CD8-positive, alpha-beta memory T cell (primary cell): ENCODE measurements at regions not wholly inside any gene's neighbourhood (a gene's known extent, or its start where the extent isn't known, plus 50 kb on each side); places are given as distances from the start of the nearest gene placed in this dataset.
A peak's percentile ranks its signal among the peaks of the same experiment; 100 is the strongest.
"Not testable (repeated sequence)": the region's sequence is repeated elsewhere in the genome, so short reads cannot be mapped to it uniquely, and the experiment has no call there.

ENCODE experiments used
- CTCF ChIA-PET: fragments of 350-600 bp; sonication (Branson Sonifier 250); formaldehyde crosslinking; loops from one replicate; lab custom pipeline; 2021; ENCODE audit warnings: antibody characterized with exemption; lab: Charles Lee
- POLR2A ChIA-PET: fragments of 350-600 bp; sonication (Branson Sonifier 250); formaldehyde crosslinking; loops from one replicate; lab custom pipeline; 2021; ENCODE audit warnings: antibody characterized with exemption; lab: Charles Lee
- DNase-seq, 5 donors: peaks; one replicate each; pipeline versions ENCODE4 v3.0.0 to v3.0.0-alpha.2; 2020 to 2022; ENCODE audit warnings: mixed read lengths in 1 of 5
- H3K27ac ChIP-seq: one replicate; pipeline ENCODE4 v1.7.0; 2013; ENCODE audit warnings: low read depth, mild to moderate bottlenecking, low read length, moderate library complexity
- H3K27me3 ChIP-seq: 2 replicates; pipeline ENCODE4 v1.7.0; 2013; ENCODE audit warnings: low read length, mild to moderate bottlenecking; ENCODE audit not compliant: insufficient read depth, poor library complexity, severe bottlenecking
- H3K36me3 ChIP-seq: 2 replicates; pipeline ENCODE4 v1.7.0; 2013; ENCODE audit warnings: mild to moderate bottlenecking, low read length, moderate library complexity; ENCODE audit not compliant: insufficient read depth
- H3K4me1 ChIP-seq: 2 replicates; pipeline ENCODE4 v1.7.0; 2013; ENCODE audit warnings: mild to moderate bottlenecking, low read length, moderate library complexity; ENCODE audit not compliant: insufficient read depth
- H3K4me3 ChIP-seq: 2 replicates; pipeline ENCODE4 v1.7.0; 2013; ENCODE audit warnings: mild to moderate bottlenecking, low read length
- H3K9me3 ChIP-seq: 2 replicates; pipeline ENCODE4 v1.7.0; 2013; ENCODE audit warnings: mild to moderate bottlenecking, low read length
- H3K27ac Mint-ChIP-seq, 8 donors: one replicate each; pipeline ENCODE4 v1.8.0; 2020 to 2021; ENCODE audit warnings: mixed read lengths in 8 of 8, mild to moderate bottlenecking in 6 of 8, inconsistent platforms in 3 of 8, moderate library complexity in 3 of 8
- H3K27me3 Mint-ChIP-seq, 2 donors: one replicate each; pipeline ENCODE4 v1.8.0; 2020 to 2021; ENCODE audit warnings: mixed read lengths in 2 of 2, mild to moderate bottlenecking in 1 of 2, moderate library complexity in 1 of 2
- H3K36me3 Mint-ChIP-seq, 3 donors: one replicate each; pipeline ENCODE4 v1.8.0; 2020 to 2021; ENCODE audit warnings: mixed read lengths in 3 of 3, inconsistent platforms in 1 of 3, mild to moderate bottlenecking in 1 of 3
- H3K4me1 Mint-ChIP-seq, 3 donors: one replicate each; pipeline ENCODE4 v1.8.0; 2020 to 2021; ENCODE audit warnings: mixed read lengths in 3 of 3, inconsistent platforms in 1 of 3, mild to moderate bottlenecking in 1 of 3
- H3K4me3 Mint-ChIP-seq, 7 donors: one replicate each; pipeline ENCODE4 v1.8.0; 2020 to 2021; ENCODE audit warnings: mixed read lengths in 7 of 7, mild to moderate bottlenecking in 6 of 7, moderate library complexity in 4 of 7, inconsistent platforms in 2 of 7
- H3K9me3 Mint-ChIP-seq, 5 donors: one replicate each; pipeline ENCODE4 v1.8.0; 2020 to 2022; ENCODE audit warnings: mixed read lengths in 5 of 5, mild to moderate bottlenecking in 3 of 5, moderate library complexity in 2 of 5, inconsistent platforms in 1 of 5

- H3K4me3 Mint-ChIP-seq, H3K27me3 ChIP-seq, H3K9me3 Mint-ChIP-seq, H3K36me3 Mint-ChIP-seq, H3K9me3 ChIP-seq, H3K27ac Mint-ChIP-seq, H3K4me1 ChIP-seq, DNase-seq, H3K4me3 ChIP-seq, H3K27me3 Mint-ChIP-seq, H3K36me3 ChIP-seq, H3K27ac ChIP-seq, H3K4me1 Mint-ChIP-seq, CTCF ChIA-PET, POLR2A ChIA-PET: not testable (repeated sequence)
Observed at GRCh38 chr17:30724034-30724650, 100.3 kb downstream of the CRLF3 start.

GRCh38 chr17:30722114-30722780 lies 102.2 kb downstream of the CRLF3 start:
- H3K27ac ChIP-seq, H3K4me1 Mint-ChIP-seq, H3K4me3 Mint-ChIP-seq, H3K36me3 Mint-ChIP-seq, H3K9me3 Mint-ChIP-seq, CTCF ChIA-PET, DNase-seq, H3K27me3 Mint-ChIP-seq, H3K9me3 ChIP-seq, H3K27me3 ChIP-seq, H3K4me3 ChIP-seq, H3K27ac Mint-ChIP-seq, H3K36me3 ChIP-seq, H3K4me1 ChIP-seq: not testable (repeated sequence)
- POLR2A ChIA-PET, result interaction anchor here (0.5 to 0.6 kb wide), 2 partner anchors 9 to 13 kb away, joined by 3 to 8 read pairs; no protein-coding TSS in a partner anchor

GRCh38 chr17:30720971-30721370 lies 103.5 kb downstream of the CRLF3 start:
- DNase-seq, H3K9me3 ChIP-seq, H3K27me3 ChIP-seq, H3K4me1 ChIP-seq, H3K36me3 Mint-ChIP-seq, H3K27ac ChIP-seq, H3K27me3 Mint-ChIP-seq, H3K4me3 ChIP-seq, H3K4me1 Mint-ChIP-seq, H3K4me3 Mint-ChIP-seq, H3K36me3 ChIP-seq, POLR2A ChIA-PET, H3K27ac Mint-ChIP-seq, H3K9me3 Mint-ChIP-seq: not testable (repeated sequence)
- CTCF ChIA-PET, result interaction anchor here (0.7 kb wide), 1 partner anchor 8 kb away, joined by 3 read pairs; no protein-coding TSS in a partner anchor

- H3K4me3 Mint-ChIP-seq, result no peak overlapping the region
- no peaks in the 10 kb centered on the region for H3K27me3 ChIP-seq
- H3K9me3 ChIP-seq, result no peaks in the 10 kb centered on the region
- H3K9me3 Mint-ChIP-seq, result no peaks in the 10 kb centered on the region
- H3K4me1 ChIP-seq, result no peaks in the 10 kb centered on the region
- H3K36me3 Mint-ChIP-seq, result peaks cover 0 to 2% (median 0%) of the 10 kb centered on the region in 3 donors
- ChIA-PET POLR2A (no interaction called here), CTCF (interaction anchor here (1.6 kb wide), 1 partner anchor 105 kb away, joined by 6 read pairs; no protein-coding TSS in a partner anchor)
- no peak overlapping the region for H3K4me3 ChIP-seq
- peaks cover 10 to 13% (median 11%) of the 10 kb centered on the region in 3 donors for H3K4me1 Mint-ChIP-seq
- no peak for DNase-seq
- no peaks in the 10 kb centered on the region for H3K27me3 Mint-ChIP-seq
- no peak overlapping the region for H3K27ac Mint-ChIP-seq
- H3K27ac ChIP-seq, result no peak overlapping the region
- no peaks in the 10 kb centered on the region for H3K36me3 ChIP-seq
Observed at GRCh38 chr17:30720013-30720471, 104.5 kb downstream of the CRLF3 start.

GRCh38 chr17:30719131-30719973 lies 105.1 kb downstream of the CRLF3 start:
- H3K27me3 ChIP-seq, H3K27me3 Mint-ChIP-seq, H3K4me3 ChIP-seq, H3K9me3 Mint-ChIP-seq, H3K9me3 ChIP-seq, H3K27ac ChIP-seq, H3K36me3 ChIP-seq, H3K4me1 ChIP-seq, H3K36me3 Mint-ChIP-seq, POLR2A ChIA-PET: not testable (repeated sequence)
- H3K4me1 Mint-ChIP-seq, result peaks cover 11 to 14% (median 12%) of the 10 kb centered on the region in 3 donors
- peak overlapping the region in 3 of 8 donors; percentile 8 to 18 (median 8) for H3K27ac Mint-ChIP-seq
- CTCF ChIA-PET, result interaction anchor here (1.0 to 1.6 kb wide), 2 partner anchors 106 to 611 kb away, joined by 3 to 6 read pairs; no protein-coding TSS in a partner anchor
- DNase-seq, result peak; percentile 51 to 81 (median 67)
- H3K4me3 Mint-ChIP-seq, result peak overlapping the region in 5 of 7 donors; percentile 1 to 52 (median 26)

- H3K27me3 ChIP-seq, H3K36me3 Mint-ChIP-seq, H3K27me3 Mint-ChIP-seq, DNase-seq, H3K9me3 ChIP-seq, H3K4me3 Mint-ChIP-seq, POLR2A ChIA-PET, H3K9me3 Mint-ChIP-seq, H3K27ac ChIP-seq, H3K4me3 ChIP-seq, H3K36me3 ChIP-seq, H3K4me1 ChIP-seq: not testable (repeated sequence)
- peaks cover 11 to 15% (median 12%) of the 10 kb centered on the region in 3 donors for H3K4me1 Mint-ChIP-seq
- peak overlapping the region in 1 of 8 donors; percentile 52 for H3K27ac Mint-ChIP-seq
- CTCF ChIA-PET, result interaction anchor here (1.0 to 1.6 kb wide), 2 partner anchors 107 to 610 kb away, joined by 3 to 6 read pairs; no protein-coding TSS in a partner anchor
Observed at GRCh38 chr17:30718691-30719090, 105.8 kb downstream of the CRLF3 start.

GRCh38 chr17:30718099-30718447 lies 106.4 kb downstream of the CRLF3 start:
- peaks cover 11 to 19% (median 12%) of the 10 kb centered on the region in 3 donors for H3K4me1 Mint-ChIP-seq
- peak in 1 of 5 donors; percentile 7 for DNase-seq
- H3K4me3 Mint-ChIP-seq, H3K27me3 Mint-ChIP-seq, H3K9me3 Mint-ChIP-seq, H3K27ac ChIP-seq, H3K27me3 ChIP-seq, H3K36me3 ChIP-seq, H3K9me3 ChIP-seq, POLR2A ChIA-PET, H3K4me3 ChIP-seq, H3K36me3 Mint-ChIP-seq, H3K4me1 ChIP-seq: not testable (repeated sequence)
- peak overlapping the region in 1 of 8 donors; percentile 28 for H3K27ac Mint-ChIP-seq
- CTCF ChIA-PET, result interaction anchor here (1.0 kb wide), 1 partner anchor 610 kb away, joined by 3 read pairs; no protein-coding TSS in a partner anchor
